Adrenal gland (tissue), 9 donors: ENCODE measurements at regions not wholly inside any gene's neighbourhood (a gene's known extent, or its start where the extent isn't known, plus 50 kb on each side); places are given as distances from the start of the nearest gene placed in this dataset.

Experiments used
- DNase-seq, 7 donors: peaks; one replicate each; pipeline ENCODE4 v3.0.0-alpha.2; 2019 to 2020
- H3K27ac ChIP-seq, 5 donors: fragments of 200-600 bp; sonication (generic) in 4 of 5; 1 replicate in 3 of 5; 2 replicates in 2 of 5; pipeline versions ENCODE4 v1.5.1 to v1.8.0; 2016 to 2020; ENCODE audit warnings: mild to moderate bottlenecking in 1 of 5
- H3K27me3 ChIP-seq: fragments of 200-600 bp; 2 replicates; pipeline ENCODE4 v1.8.0; 2021
- H3K36me3 ChIP-seq, 2 donors: fragments of 200-600 bp; replicated peaks in 1 of 2; 1 replicate in 1 of 2; 2 replicates in 1 of 2; pipeline versions ENCODE4 v1.5.1 to v1.8.0; 2018 to 2022
- H3K4me1 ChIP-seq, 2 donors: fragments of 200-600 bp; replicated peaks in 1 of 2; 1 replicate in 1 of 2; 2 replicates in 1 of 2; pipeline versions ENCODE4 v1.5.1 to v1.8.0; 2018 to 2021
- H3K4me3 ChIP-seq, 4 donors: fragments of 200-600 bp; sonication (generic) in 3 of 4; one replicate each; pipeline ENCODE4 v1.5.1; 2016 to 2018
- H3K9me3 ChIP-seq, 3 donors: fragments of 200-600 bp; sonication (generic) in 1 of 3; replicated peaks in 1 of 3; 1 replicate in 2 of 3; 2 replicates in 1 of 3; pipeline versions ENCODE4 v1.5.1 to v1.8.0; 2016 to 2021
- POLR2A ChIP-seq, 2 donors: fragments of 450-650 bp; IDR thresholded peaks; one replicate each; pipeline ENCODE4 v1.6.1; 2017; ENCODE audit warnings: antibody characterized with exemption in 2 of 2, mild to moderate bottlenecking in 2 of 2, moderate library complexity in 1 of 2
- WGBS, 4 donors: extraction: QIAGEN DNeasy Blood & Tissue Kit in 2 of 4; methylation state at CpG; one replicate each; pipeline versions ENCODE4 v1.1.5 to v1.1.7; 2013 to 2017; 5-methylcytosine and 5-hydroxymethylcytosine counted together
- intact Hi-C, 2 donors: fragments of 100-400 bp; cut with DNase I; formaldehyde crosslinking; loops; one replicate each; pipeline versions ENCODE4 v1.14.1 to v1.15.0; 2022 to 2023
- TF ChIP-seq, protein P1 (sequence below), 6 experiments: fragments of 450-650 bp in 4 of 6; fragments of 200-600 bp in 2 of 6; sonication (generic) in 1 of 6; IDR thresholded peaks; 1 replicate in 5 of 6; 2 replicates in 1 of 6; pipeline versions ENCODE4 v1.5.1 to v1.8.0; 2016 to 2021; ENCODE audit warnings: antibody characterized with exemption in 6 of 6, mild to moderate bottlenecking in 2 of 6, moderate library complexity in 1 of 6
- donor health status: healthy with polysubstance abuse.
- donor health status: Bipolar disorder and iron deficiency.
- donor health status: DM: yes; HTN: yes; CAD: no.
- donor health status: DM: no; HTN: no; CAD: no.
- donor health status: DM: no; HTN: no; CAD: no.

DNA sequence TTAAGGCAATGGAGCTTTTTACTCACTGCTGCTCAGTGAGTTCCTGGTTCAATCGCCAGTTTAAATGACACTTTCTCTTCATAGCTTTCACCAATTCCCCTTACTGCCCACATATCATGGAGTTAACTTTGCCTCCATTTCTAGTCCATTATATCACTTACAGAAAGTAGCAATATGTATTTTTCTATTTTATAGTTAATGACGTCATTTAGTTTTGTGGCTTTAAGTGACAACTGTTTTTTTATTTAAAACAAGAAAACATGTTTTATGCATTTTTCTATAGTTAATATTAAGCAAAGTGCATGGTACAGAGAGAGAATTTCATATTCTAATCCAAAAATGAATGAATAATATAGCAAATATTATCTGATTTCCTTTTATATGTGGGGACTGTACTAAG lies 363.3 kb downstream of the CDC14C start:
- intact Hi-C loops, result no loop called here
- Histone ChIP-seq H3K4me1 (no peaks in the 10 kb centered on the region), H3K4me3 (no peak overlapping the region), H3K27me3 (no peaks in the 10 kb centered on the region), H3K9me3 (no peaks in the 10 kb centered on the region), H3K36me3 (no peaks in the 10 kb centered on the region), H3K27ac (no peak overlapping the region)
- no peak for TF ChIP-seq POLR2A (IDR thresholded peaks at IDR 0.05)
- TF ChIP-seq, protein P1, sequence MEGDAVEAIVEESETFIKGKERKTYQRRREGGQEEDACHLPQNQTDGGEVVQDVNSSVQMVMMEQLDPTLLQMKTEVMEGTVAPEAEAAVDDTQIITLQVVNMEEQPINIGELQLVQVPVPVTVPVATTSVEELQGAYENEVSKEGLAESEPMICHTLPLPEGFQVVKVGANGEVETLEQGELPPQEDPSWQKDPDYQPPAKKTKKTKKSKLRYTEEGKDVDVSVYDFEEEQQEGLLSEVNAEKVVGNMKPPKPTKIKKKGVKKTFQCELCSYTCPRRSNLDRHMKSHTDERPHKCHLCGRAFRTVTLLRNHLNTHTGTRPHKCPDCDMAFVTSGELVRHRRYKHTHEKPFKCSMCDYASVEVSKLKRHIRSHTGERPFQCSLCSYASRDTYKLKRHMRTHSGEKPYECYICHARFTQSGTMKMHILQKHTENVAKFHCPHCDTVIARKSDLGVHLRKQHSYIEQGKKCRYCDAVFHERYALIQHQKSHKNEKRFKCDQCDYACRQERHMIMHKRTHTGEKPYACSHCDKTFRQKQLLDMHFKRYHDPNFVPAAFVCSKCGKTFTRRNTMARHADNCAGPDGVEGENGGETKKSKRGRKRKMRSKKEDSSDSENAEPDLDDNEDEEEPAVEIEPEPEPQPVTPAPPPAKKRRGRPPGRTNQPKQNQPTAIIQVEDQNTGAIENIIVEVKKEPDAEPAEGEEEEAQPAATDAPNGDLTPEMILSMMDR (IDR thresholded peaks at IDR 0.05), result no peak
- WGBS, 4 donors, result 64 to 83% (median 75%) methylated on average over 2 of the region's 2 CpGs
- DNase-seq, result no peak

DNA sequence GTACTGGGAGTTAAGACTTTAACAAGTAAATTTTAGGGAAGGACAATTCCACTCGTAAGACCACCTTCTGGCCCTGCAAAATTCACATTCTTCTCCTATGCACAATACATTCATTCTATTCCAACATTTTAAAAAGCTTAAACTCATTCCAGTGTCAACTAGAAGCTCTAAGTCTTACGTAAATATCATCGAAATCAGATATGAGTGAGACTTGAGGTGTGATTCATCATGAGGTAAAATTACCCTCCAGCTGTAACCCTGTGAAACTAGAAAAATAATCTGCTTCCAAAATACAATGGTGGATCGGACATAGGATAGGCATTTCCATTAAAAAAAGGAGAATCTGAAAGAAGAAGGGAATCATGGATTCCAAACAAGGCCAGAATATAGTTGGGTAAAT lies 370.3 kb downstream of the CDC14C start:
- Histone ChIP-seq H3K36me3 (no peaks in the 10 kb centered on the region), H3K4me1 (no peaks in the 10 kb centered on the region), H3K4me3 (no peak overlapping the region), H3K27ac (no peak overlapping the region), H3K27me3 (no peaks in the 10 kb centered on the region), H3K9me3 (no peaks in the 10 kb centered on the region)
- intact Hi-C loops, result no loop called here
- WGBS, 4 donors, result 75 to 85% (median 82%) methylated on average over 4 of the region's 4 CpGs
- TF ChIP-seq POLR2A (IDR thresholded peaks at IDR 0.05), result no peak
- TF ChIP-seq, protein P1 (IDR thresholded peaks at IDR 0.05), result no peak
- no peak for DNase-seq

DNA sequence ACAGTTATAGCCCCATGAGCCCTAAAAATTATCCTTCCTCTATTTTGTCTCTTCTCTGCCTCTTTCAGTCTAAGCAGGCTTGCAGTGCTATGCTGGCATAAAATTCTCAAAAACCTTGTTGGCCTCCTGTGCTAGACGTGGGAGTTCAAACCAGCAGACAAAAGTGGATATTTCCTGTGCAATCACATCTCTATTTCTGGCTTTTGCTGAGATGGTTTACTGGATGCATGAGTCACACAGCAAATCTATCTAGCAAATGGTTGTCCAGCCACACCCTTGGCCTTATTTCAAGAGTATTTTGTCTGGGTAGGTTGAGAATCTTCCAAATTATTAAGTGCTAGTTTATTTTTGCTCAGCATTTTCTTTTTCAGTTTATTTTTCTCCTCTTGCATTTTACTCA lies 370.8 kb downstream of the CDC14C start:
- 20 to 39% (median 27%) methylated on average over 1 of the region's 1 CpG for WGBS, 4 donors

DNA sequence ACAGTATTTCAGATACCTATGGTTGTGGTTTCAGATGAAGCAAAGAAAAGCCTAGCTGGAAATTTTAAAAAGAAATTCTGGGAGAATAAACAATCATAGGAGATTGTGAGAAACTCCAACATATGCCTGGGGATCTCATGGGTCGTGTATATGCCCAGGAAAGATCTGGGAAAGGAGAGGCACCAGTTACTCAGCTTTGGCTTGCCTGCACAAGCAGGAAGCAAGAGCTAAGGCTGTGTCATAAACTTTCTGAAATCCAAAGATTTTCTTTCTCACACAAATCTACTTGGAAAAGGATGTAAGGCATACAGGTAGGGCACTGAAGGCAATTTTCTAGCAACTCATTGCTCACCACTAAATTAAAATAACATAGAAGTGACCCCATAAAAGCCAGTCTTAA lies 373.6 kb downstream of the CDC14C start:
- no peak for DNase-seq
- 46 to 71% (median 65%) methylated on average over 1 of the region's 1 CpG for WGBS, 4 donors
- intact Hi-C loops, result no loop called here
- Histone ChIP-seq H3K27me3 (no peaks in the 10 kb centered on the region), H3K36me3 (no peaks in the 10 kb centered on the region), H3K4me1 (no peaks in the 10 kb centered on the region), H3K4me3 (no peak overlapping the region), H3K9me3 (no peaks in the 10 kb centered on the region), H3K27ac (no peak overlapping the region)
- TF ChIP-seq, protein P1 (IDR thresholded peaks at IDR 0.05), result no peak
- TF ChIP-seq POLR2A (IDR thresholded peaks at IDR 0.05), result no peak

More for the DNA sequence above, 370.8 kb downstream of the CDC14C start:
- Histone ChIP-seq H3K4me3 (no peak overlapping the region), H3K9me3 (no peaks in the 10 kb centered on the region), H3K4me1 (no peaks in the 10 kb centered on the region), H3K36me3 (no peaks in the 10 kb centered on the region), H3K27me3 (no peaks in the 10 kb centered on the region), H3K27ac (no peak overlapping the region)
- TF ChIP-seq, protein P1 (IDR thresholded peaks at IDR 0.05), result no peak
- no peak for TF ChIP-seq POLR2A (IDR thresholded peaks at IDR 0.05)
- intact Hi-C loops, result no loop called here
- no peak for DNase-seq
